Erythroblast (primary cell): ENCODE measurements at regions not wholly inside any gene's neighbourhood (a gene's known extent, or its start where the extent isn't known, plus 50 kb on each side); places are given as distances from the start of the nearest gene placed in this dataset.

Experiments
- GATA1 ChIP-seq: IDR thresholded peaks from 2 replicates; pipeline ENCODE4 v1.6.1; 2011; ENCODE audit warnings: low read depth, mild to moderate bottlenecking, control low read depth, low read length, moderate library complexity
- POLR2A ChIP-seq: IDR thresholded peaks from 2 replicates; pipeline ENCODE4 v1.6.1; 2011; ENCODE audit warnings: mild to moderate bottlenecking, low read length

DNA sequence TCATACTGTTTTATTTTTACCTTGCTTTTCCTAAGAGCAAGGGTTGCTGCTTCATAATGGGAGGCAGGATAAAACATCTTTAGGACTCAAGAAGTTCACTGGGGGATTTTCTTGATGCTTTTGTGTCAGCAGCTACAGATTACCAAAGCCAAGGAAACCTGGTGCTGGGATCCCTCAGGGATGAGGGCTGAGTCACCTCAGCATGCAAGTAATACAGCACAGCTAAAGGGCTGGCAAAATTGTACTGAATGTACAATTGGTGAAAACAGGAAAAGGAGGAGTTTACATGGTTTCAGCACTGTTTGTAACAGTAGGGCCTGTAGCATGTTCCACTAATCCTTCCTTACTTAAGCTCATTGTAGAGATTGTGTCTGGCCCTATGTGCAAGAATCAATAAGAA lies 1056.8 kb downstream of the SORCS1 start:
- TF ChIP-seq POLR2A (no peak), GATA1 (no peak)
